B cell (primary cell): ENCODE measurements at regions not wholly inside any gene's neighbourhood (a gene's known extent, or its start where the extent isn't known, plus 50 kb on each side); places are given as distances from the start of the nearest gene placed in this dataset.

Experiments used
- ATAC-seq: fragments of 200-7000 bp; cut with Tn5 transposase; one replicate; pipeline ENCODE4 v1.10.0; 2021; ENCODE audit warnings: low read depth, mild to moderate bottlenecking, moderate number of reproducible peaks, moderate library complexity
- CTCF ChIA-PET: fragments of 350-600 bp; sonication (Branson Sonifier 250); formaldehyde crosslinking; loops from one replicate; lab custom pipeline; 2021; ENCODE audit warnings: antibody characterized with exemption, inconsistent platforms; lab: Charles Lee
- POLR2A ChIA-PET: fragments of 350-600 bp; sonication (Branson Sonifier 250); formaldehyde crosslinking; loops from one replicate; lab custom pipeline; 2021; ENCODE audit warnings: antibody characterized with exemption; lab: Charles Lee
- DNase-seq: peaks from one replicate; pipeline ENCODE4 v3.0.0; 2013
- H2AFZ ChIP-seq: 2 replicates; pipeline ENCODE4 v1.6.1; 2012; ENCODE audit warnings: mild to moderate bottlenecking, low read depth, low read length; ENCODE audit not compliant: insufficient read depth, poor library complexity, severe bottlenecking
- H3K27ac ChIP-seq, 2 donors: 1 replicate in 1 of 2; 2 replicates in 1 of 2; pipeline ENCODE4 v1.5.1; 2012 to 2013; ENCODE audit warnings: low read length in 2 of 2, mild to moderate bottlenecking in 2 of 2, moderate library complexity in 1 of 2
- H3K27me3 ChIP-seq, 4 experiments: fragments of 200-600 bp in 1 of 4; sonication (generic) in 1 of 4; replicated peaks in 1 of 4; 1 replicate in 2 of 4; 2 replicates in 2 of 4; pipeline versions ENCODE4 v1.6.1 to v1.7.0; 2013 to 2016; ENCODE audit warnings: low read length in 3 of 4, mild to moderate bottlenecking in 2 of 4, mixed read lengths in 1 of 4, moderate library complexity in 1 of 4; ENCODE audit not compliant: insufficient read depth in 4 of 4, control insufficient read depth in 3 of 4; ENCODE audit errors: control extremely low read depth in 1 of 4
- H3K36me3 ChIP-seq, 2 experiments: replicated peaks in 1 of 2; 1 replicate in 1 of 2; 2 replicates in 1 of 2; pipeline versions ENCODE4 v1.6.1 to v1.7.1; 2013; ENCODE audit warnings: low read length in 1 of 2; ENCODE audit not compliant: insufficient read depth in 2 of 2, control insufficient read depth in 1 of 2; ENCODE audit errors: control extremely low read depth in 1 of 2, extremely low read depth in 1 of 2
- H3K4me1 ChIP-seq, 2 donors: fragments of 200-600 bp in 1 of 2; sonication (generic) in 1 of 2; 1 replicate in 1 of 2; 2 replicates in 1 of 2; pipeline versions ENCODE4 v1.5.1 to v1.6.1; 2013 to 2017; ENCODE audit warnings: low read length in 2 of 2; ENCODE audit not compliant: control insufficient read depth in 2 of 2, insufficient read depth in 2 of 2
- H3K4me2 ChIP-seq: replicated peaks from 2 replicates; pipeline ENCODE3; 2012; ENCODE audit warnings: mild to moderate bottlenecking, low read depth, low read length; ENCODE audit not compliant: poor library complexity, severe bottlenecking
- H3K4me3 ChIP-seq, 5 experiments: fragments of 200-600 bp in 1 of 5; sonication (generic) in 1 of 5; 1 replicate in 3 of 5; 2 replicates in 2 of 5; pipeline versions ENCODE4 v1.5.1 to v1.7.0; 2011 to 2016; ENCODE audit warnings: low read length in 4 of 5, mild to moderate bottlenecking in 4 of 5, low read depth in 2 of 5, control low read depth in 1 of 5, moderate library complexity in 1 of 5; ENCODE audit not compliant: insufficient read depth in 1 of 5; ENCODE audit errors: control extremely low read depth in 1 of 5, extremely low read depth in 1 of 5
- H3K79me2 ChIP-seq: fragments of 200-600 bp; sonication (generic); one replicate; pipeline ENCODE4 v1.6.0; 2016; ENCODE audit warnings: low read length; ENCODE audit not compliant: control insufficient read depth, insufficient read depth
- H3K9ac ChIP-seq: fragments of 200-600 bp; sonication (generic); 2 replicates; pipeline ENCODE4 v1.6.1; 2017; ENCODE audit warnings: mild to moderate bottlenecking, low read length, moderate library complexity
- H3K9me3 ChIP-seq, 3 donors: one replicate each; pipeline versions ENCODE4 v1.6.1 to v1.7.1; 2013; ENCODE audit warnings: low read length in 2 of 3; ENCODE audit not compliant: control insufficient read depth in 2 of 3, insufficient read depth in 1 of 3; ENCODE audit errors: control extremely low read depth in 1 of 3
- H4K20me1 ChIP-seq: 2 replicates; pipeline ENCODE4 v1.6.0; 2012; ENCODE audit warnings: mild to moderate bottlenecking, low read length; ENCODE audit not compliant: insufficient read depth, control insufficient read depth, poor library complexity, severe bottlenecking
- H3K27ac Mint-ChIP-seq: one replicate; pipeline ENCODE4 v1.8.0; 2021; ENCODE audit warnings: mixed read lengths
- H3K27me3 Mint-ChIP-seq: one replicate; pipeline ENCODE4 v1.8.0; 2021; ENCODE audit warnings: mixed read lengths
- H3K4me1 Mint-ChIP-seq: one replicate; pipeline ENCODE4 v1.8.0; 2021; ENCODE audit warnings: mixed read lengths
- H3K4me3 Mint-ChIP-seq: one replicate; pipeline ENCODE4 v1.8.0; 2021; ENCODE audit warnings: mixed read lengths
- H3K9me3 Mint-ChIP-seq: one replicate; pipeline ENCODE4 v1.8.0; 2022; ENCODE audit warnings: mixed read lengths; ENCODE audit not compliant: insufficient read depth
- EZH2 ChIP-seq: IDR thresholded peaks from 2 replicates; pipeline ENCODE4 v1.6.1; 2012; ENCODE audit warnings: borderline replicate concordance, low read depth, mild to moderate bottlenecking, moderate library complexity, low read length; ENCODE audit not compliant: insufficient read depth, poor library complexity, severe bottlenecking
- WGBS: methylation state at CpG from one replicate; pipeline ENCODE4 v1.1.5; 2013; ENCODE audit warnings: missing lambda C conversion rate; ENCODE audit not compliant: insufficient coverage; 5-methylcytosine and 5-hydroxymethylcytosine counted together
- intact Hi-C: fragments of 100-400 bp; cut with micrococcal nuclease; formaldehyde crosslinking; loops from one replicate; pipeline ENCODE4 v1.10.0; 2022
- TF ChIP-seq, protein P1 (sequence below): fragments of 200-600 bp; IDR thresholded peaks from one replicate; pipeline ENCODE4 v1.8.0; 2022; ENCODE audit warnings: antibody characterized with exemption, mild to moderate bottlenecking

DNA sequence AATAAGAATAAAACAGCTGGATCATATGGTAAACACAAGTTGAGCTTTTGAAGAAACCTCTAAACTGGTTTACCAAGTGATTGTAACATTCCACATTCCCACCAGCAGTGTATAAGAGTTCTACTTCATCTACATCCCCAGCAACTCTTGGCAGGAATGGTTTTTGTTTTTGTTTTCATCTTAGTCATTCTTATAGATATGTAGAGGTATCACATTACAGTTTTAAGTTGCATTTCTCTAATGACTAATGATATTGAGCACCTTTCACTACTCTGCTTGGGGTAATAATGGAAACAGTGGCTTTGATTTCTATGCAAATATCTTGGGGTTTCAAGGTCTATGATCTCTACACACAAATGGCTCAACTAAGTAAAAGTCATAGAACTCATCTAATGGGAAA lies 614.5 kb downstream of the TBC1D4 start:
- Mint-ChIP-seq H3K9me3 (peaks cover 2% of the 10 kb centered on the region), H3K27ac (no peak overlapping the region), H3K4me1 (no peaks in the 10 kb centered on the region), H3K27me3 (no peaks in the 10 kb centered on the region), H3K4me3 (no peak overlapping the region)
- DNase-seq = no peak
- TF ChIP-seq, protein P1, sequence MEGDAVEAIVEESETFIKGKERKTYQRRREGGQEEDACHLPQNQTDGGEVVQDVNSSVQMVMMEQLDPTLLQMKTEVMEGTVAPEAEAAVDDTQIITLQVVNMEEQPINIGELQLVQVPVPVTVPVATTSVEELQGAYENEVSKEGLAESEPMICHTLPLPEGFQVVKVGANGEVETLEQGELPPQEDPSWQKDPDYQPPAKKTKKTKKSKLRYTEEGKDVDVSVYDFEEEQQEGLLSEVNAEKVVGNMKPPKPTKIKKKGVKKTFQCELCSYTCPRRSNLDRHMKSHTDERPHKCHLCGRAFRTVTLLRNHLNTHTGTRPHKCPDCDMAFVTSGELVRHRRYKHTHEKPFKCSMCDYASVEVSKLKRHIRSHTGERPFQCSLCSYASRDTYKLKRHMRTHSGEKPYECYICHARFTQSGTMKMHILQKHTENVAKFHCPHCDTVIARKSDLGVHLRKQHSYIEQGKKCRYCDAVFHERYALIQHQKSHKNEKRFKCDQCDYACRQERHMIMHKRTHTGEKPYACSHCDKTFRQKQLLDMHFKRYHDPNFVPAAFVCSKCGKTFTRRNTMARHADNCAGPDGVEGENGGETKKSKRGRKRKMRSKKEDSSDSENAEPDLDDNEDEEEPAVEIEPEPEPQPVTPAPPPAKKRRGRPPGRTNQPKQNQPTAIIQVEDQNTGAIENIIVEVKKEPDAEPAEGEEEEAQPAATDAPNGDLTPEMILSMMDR = no peak
- TF ChIP-seq EZH2 = no peak
- ATAC-seq = no peak
- Histone ChIP-seq H3K79me2 (no peaks in the 10 kb centered on the region), H3K9ac (no peak overlapping the region), H3K4me1 (no peaks in the 10 kb centered on the region), H3K27me3 (no peaks in the 10 kb centered on the region), H3K27ac (no peak overlapping the region), H3K4me2 (no peak overlapping the region), H3K9me3 (no peaks in the 10 kb centered on the region), H4K20me1 (no peaks in the 10 kb centered on the region), H2AFZ (no peak overlapping the region), H3K36me3 (no peaks in the 10 kb centered on the region), H3K4me3 (no peak overlapping the region)
- POLR2A ChIA-PET = no interaction called here
- intact Hi-C loops = no loop called here
- CTCF ChIA-PET = no interaction called here

DNA sequence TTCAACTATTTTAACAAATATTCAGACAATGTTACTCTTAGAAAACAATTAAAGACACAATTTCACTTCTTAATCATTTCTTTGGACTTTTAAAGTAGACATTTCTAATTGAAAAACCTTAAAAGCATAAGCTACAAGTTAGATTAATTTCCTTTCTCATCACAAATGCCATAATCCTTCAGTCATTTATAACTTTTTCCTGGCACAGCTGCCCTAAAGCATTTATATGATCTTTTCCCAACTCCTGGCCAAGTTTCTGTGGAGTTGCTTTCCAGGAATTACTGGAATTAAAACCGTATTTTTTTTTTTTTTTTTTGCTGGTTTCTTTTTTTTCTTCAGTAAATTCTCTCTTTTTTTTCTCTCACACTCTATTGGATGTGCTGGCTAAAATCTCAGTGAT lies 615.9 kb downstream of the TBC1D4 start:
- TF ChIP-seq, protein P1 = no peak
- TF ChIP-seq EZH2 = no peak
- no peak overlapping the region for H3K4me3 ChIP-seq
- no peaks in the 10 kb centered on the region for H3K27me3 ChIP-seq
- ATAC-seq (no peak), DNase-seq (no peak)
- H3K9me3 ChIP-seq = no peaks in the 10 kb centered on the region
- intact Hi-C loops = no loop called here
- no peaks in the 10 kb centered on the region for H3K36me3 ChIP-seq
- no peak overlapping the region for H3K4me3 Mint-ChIP-seq
- H3K79me2 ChIP-seq = no peaks in the 10 kb centered on the region
- WGBS = no CpG with 5 or more reads among the region's 1 CpG
- no peak overlapping the region for H3K27ac ChIP-seq
- CTCF ChIA-PET = no interaction called here
- no peaks in the 10 kb centered on the region for H4K20me1 ChIP-seq
- H3K4me1 Mint-ChIP-seq = no peaks in the 10 kb centered on the region
- no peak overlapping the region for H3K27ac Mint-ChIP-seq
- no peak overlapping the region for H3K9ac ChIP-seq
- H3K27me3 Mint-ChIP-seq = no peaks in the 10 kb centered on the region
- H2AFZ ChIP-seq = no peak overlapping the region
- H3K4me1 ChIP-seq = no peaks in the 10 kb centered on the region
- H3K4me2 ChIP-seq = no peak overlapping the region
- POLR2A ChIA-PET = no interaction called here
- H3K9me3 Mint-ChIP-seq = peaks cover 2% of the 10 kb centered on the region
